SK-N-SH (cell line): ENCODE measurements at regions not wholly inside any gene's neighbourhood (a gene's known extent, or its start where the extent isn't known, plus 50 kb on each side); places are given as distances from the start of the nearest gene placed in this dataset.

Experiments
- CTCF ChIA-PET: fragments of 300-600, 350-600 bp; formaldehyde crosslinking; extraction: SDS; loops from one replicate; lab custom pipeline; 2021; lab: Yijun Ruan, JAX
- POLR2A ChIA-PET: fragments of 350-600 bp; sonication (Branson Sonifier 250); formaldehyde crosslinking; extraction: SDS; loops from one replicate; lab custom pipeline; 2020; ENCODE audit warnings: antibody characterized with exemption, inconsistent platforms; lab: Yijun Ruan, JAX
- DNase-seq: peaks from one replicate; pipeline ENCODE4 v3.0.0; 2012
- H2AFZ ChIP-seq: fragments of 200-600 bp; sonication (generic); 2 replicates; pipeline ENCODE4 v1.8.1; 2016; ENCODE audit warnings: antibody characterized with exemption, mild to moderate bottlenecking, low read depth
- H3F3A ChIP-seq: fragments of 200-600 bp; sonication (generic); replicated peaks from 2 replicates; pipeline ENCODE3; 2016; ENCODE audit warnings: antibody characterized with exemption, mild to moderate bottlenecking; ENCODE audit not compliant: insufficient read depth
- H3K27ac ChIP-seq, 2 experiments: fragments of 200-500 bp in 1 of 2; fragments of 200-600 bp in 1 of 2; sonication (Bioruptor generic) in 1 of 2; sonication (generic), shearing (Covaris generic) in 1 of 2; 2 replicates each; pipeline versions ENCODE4 v1.5.1 to v1.6.1; 2014 to 2016; ENCODE audit warnings: low read depth in 2 of 2, inconsistent platforms in 1 of 2, low read length in 1 of 2, mild to moderate bottlenecking in 1 of 2, mixed read lengths in 1 of 2
- H3K27me3 ChIP-seq: fragments of 200-600 bp; sonication (generic), shearing (Covaris generic); 2 replicates; pipeline ENCODE4 v1.6.1; 2016; ENCODE audit warnings: mixed run types; ENCODE audit not compliant: insufficient read depth
- H3K36me3 ChIP-seq, 2 experiments: fragments of 200-500 bp in 1 of 2; fragments of 200-600 bp in 1 of 2; sonication (Bioruptor generic) in 1 of 2; sonication (generic) in 1 of 2; replicated peaks in 1 of 2; 2 replicates each; pipeline versions ENCODE3 to v1.5.1; 2014 to 2016; ENCODE audit warnings: low read length in 1 of 2, mild to moderate bottlenecking in 1 of 2; ENCODE audit not compliant: insufficient read depth in 2 of 2, control insufficient read depth in 1 of 2
- H3K4me1 ChIP-seq, 2 experiments: fragments of 200-500 bp in 1 of 2; fragments of 200-600 bp in 1 of 2; sonication (Bioruptor generic) in 1 of 2; sonication (generic), shearing (Covaris generic) in 1 of 2; 2 replicates each; pipeline versions ENCODE4 v1.5.1 to v1.6.1; 2014 to 2016; ENCODE audit warnings: low read depth in 1 of 2, low read length in 1 of 2, mixed run types in 1 of 2; ENCODE audit not compliant: insufficient read depth in 2 of 2, control insufficient read depth in 1 of 2
- H3K4me2 ChIP-seq: fragments of 200-600 bp; sonication (generic), shearing (Covaris generic); 2 replicates; pipeline ENCODE4 v1.6.1; 2017; ENCODE audit warnings: mixed run types
- H3K4me3 ChIP-seq, 2 experiments: fragments of 200-500 bp in 1 of 2; fragments of 200-600 bp in 1 of 2; sonication (Bioruptor generic) in 1 of 2; sonication (generic), shearing (Covaris generic) in 1 of 2; 2 replicates each; pipeline versions ENCODE4 v1.5.1 to v1.8.1; 2014 to 2016; ENCODE audit warnings: low read depth in 2 of 2, inconsistent platforms in 1 of 2, low read length in 1 of 2, mild to moderate bottlenecking in 1 of 2, mixed read lengths in 1 of 2, moderate library complexity in 1 of 2
- H3K79me2 ChIP-seq: fragments of 200-600 bp; sonication (generic); 2 replicates; pipeline ENCODE4 v1.8.1; 2017; ENCODE audit warnings: mild to moderate bottlenecking; ENCODE audit not compliant: insufficient read depth
- H3K9ac ChIP-seq: fragments of 200-600 bp; sonication (generic); 2 replicates; pipeline ENCODE4 v1.6.1; 2017; ENCODE audit warnings: mixed run types
- H3K9me2 ChIP-seq: fragments of 200-600 bp; sonication (generic); 2 replicates; pipeline ENCODE4 v1.6.1; 2017; ENCODE audit warnings: mixed run types
- H3K9me3 ChIP-seq: fragments of 200-600 bp; sonication (generic); 2 replicates; pipeline ENCODE4 v1.6.1; 2017; ENCODE audit warnings: mixed run types, mild to moderate bottlenecking, moderate library complexity
- H4K20me1 ChIP-seq: fragments of 200-600 bp; sonication (generic); 2 replicates; pipeline ENCODE4 v1.6.1; 2017; ENCODE audit warnings: mild to moderate bottlenecking, mixed run types; ENCODE audit not compliant: insufficient read depth
- CHD2 ChIP-seq: fragments of 150-350 bp; IDR thresholded peaks from 2 replicates; pipeline ENCODE4 v1.6.1; 2018; ENCODE audit warnings: low read length; ENCODE audit not compliant: partially characterized antibody
- CTCF ChIP-seq: fragments of 200-600 bp; sonication (generic); IDR thresholded peaks from 2 replicates; pipeline ENCODE4 v1.6.1; 2017; ENCODE audit warnings: antibody characterized with exemption, mild to moderate bottlenecking, moderate library complexity
- EP300 ChIP-seq, 2 experiments: IDR thresholded peaks; 2 replicates each; pipeline versions ENCODE4 v1.4.0 to v1.6.1; 2012; ENCODE audit warnings: borderline replicate concordance in 1 of 2, low read depth in 1 of 2, low read length in 1 of 2
- FOXJ3 ChIP-seq: sonication (generic); formaldehyde crosslinking; IDR thresholded peaks from 2 replicates; pipeline ENCODE4 v1.5.1; 2020; ENCODE audit warnings: mild to moderate bottlenecking, missing genetic modification reagents
- GATA2 ChIP-seq: sonication (generic); formaldehyde crosslinking; IDR thresholded peaks from 2 replicates; pipeline ENCODE4 v1.5.0; 2020; ENCODE audit warnings: mild to moderate bottlenecking, missing genetic modification reagents
- IRF3 ChIP-seq: fragments of 150-350 bp; IDR thresholded peaks from 2 replicates; pipeline ENCODE4 v1.6.1; 2016; ENCODE audit warnings: mild to moderate bottlenecking, low read depth, low read length
- JUND ChIP-seq: IDR thresholded peaks from 2 replicates; pipeline ENCODE4 v1.4.0; 2012
- MEF2A ChIP-seq: IDR thresholded peaks from 2 replicates; pipeline ENCODE4 v1.4.0; 2012; ENCODE audit warnings: low read depth, borderline replicate concordance
- MXI1 ChIP-seq: IDR thresholded peaks from 2 replicates; pipeline ENCODE4 v1.6.1; 2012; ENCODE audit warnings: mild to moderate bottlenecking, low read depth, low read length, improper control_type of control experiment
- RAD21 ChIP-seq: IDR thresholded peaks from 2 replicates; pipeline ENCODE4 v1.6.1; 2012; ENCODE audit warnings: mild to moderate bottlenecking, low read length
- RCOR1 ChIP-seq: fragments of 150-350 bp; IDR thresholded peaks from 2 replicates; pipeline ENCODE4 v1.6.1; 2017; ENCODE audit warnings: antibody characterized with exemption, low read length
- REST ChIP-seq: IDR thresholded peaks from 2 replicates; pipeline ENCODE4 v1.6.1; 2012; ENCODE audit warnings: mild to moderate bottlenecking, low read depth, low read length, moderate library complexity
- RXRA ChIP-seq: IDR thresholded peaks from 2 replicates; pipeline ENCODE4 v1.4.0; 2012; ENCODE audit warnings: low read depth, mild to moderate bottlenecking, borderline replicate concordance
- USF1 ChIP-seq: IDR thresholded peaks from 2 replicates; pipeline ENCODE4 v1.4.0; 2012; ENCODE audit warnings: low read depth, borderline replicate concordance
- USF2 ChIP-seq: fragments of 150-350 bp; IDR thresholded peaks from 2 replicates; pipeline ENCODE4 v1.6.1; 2017; ENCODE audit warnings: antibody characterized with exemption, low read length, low read depth, borderline replicate concordance
- ZBTB33 ChIP-seq: IDR thresholded peaks from 2 replicates; pipeline ENCODE4 v1.4.0; 2012; ENCODE audit warnings: low read depth, borderline replicate concordance
- WGBS: methylation state at CpG from one replicate; pipeline ENCODE4 v1.1.6; 2017; ENCODE audit warnings: low lambda C conversion rate; 5-methylcytosine and 5-hydroxymethylcytosine counted together

- WGBS: 59% methylated on average over 2 of the region's 2 CpGs
- Histone ChIP-seq H3K9ac (no peak overlapping the region), H3K36me3 (no peaks in the 10 kb centered on the region), H3K27ac (no peak overlapping the region), H4K20me1 (no peaks in the 10 kb centered on the region), H3K79me2 (no peaks in the 10 kb centered on the region), H2AFZ (no peak overlapping the region), H3K9me2 (no peaks in the 10 kb centered on the region), H3F3A (no peaks in the 10 kb centered on the region), H3K4me3 (no peak overlapping the region), H3K4me1 (no peaks in the 10 kb centered on the region), H3K9me3 (no peaks in the 10 kb centered on the region), H3K4me2 (no peak overlapping the region), H3K27me3 (no peaks in the 10 kb centered on the region)
- no peak for TF ChIP-seq RXRA
- TF ChIP-seq FOXJ3 (CRISPR knock-in tag): no peak
- no peak for TF ChIP-seq IRF3
- no peak for TF ChIP-seq REST
- TF ChIP-seq USF2: no peak
- TF ChIP-seq GATA2 (CRISPR knock-in tag): no peak
- TF ChIP-seq EP300 (IDR thresholded peaks at IDR 0.05; ENCODE audit: borderline replicate concordance in 1 of 2, low read depth in 1 of 2, low read length in 1 of 2): no peak
- POLR2A ChIA-PET: no interaction called here
- no peak for DNase-seq
- CTCF ChIA-PET: no interaction called here
Observed at GRCh38 chr4:60384516-60384915, 815.6 kb upstream of the ADGRL3 start.

GRCh38 chr4:60389633-60390032 lies 810.5 kb upstream of the ADGRL3 start:
- H3K4me1 ChIP-seq: no peaks in the 10 kb centered on the region
- no peak for DNase-seq
- H3K9me3 ChIP-seq: no peaks in the 10 kb centered on the region
- ChIA-PET POLR2A (no interaction called here), CTCF (no interaction called here)
- WGBS: 31% methylated on average over 4 of the region's 4 CpGs
- no peak overlapping the region for H3K27ac ChIP-seq
- H4K20me1 ChIP-seq: no peaks in the 10 kb centered on the region
- no peaks in the 10 kb centered on the region for H3K27me3 ChIP-seq
- no peak overlapping the region for H3K9ac ChIP-seq
- H3K36me3 ChIP-seq: no peaks in the 10 kb centered on the region
- no peaks in the 10 kb centered on the region for H3F3A ChIP-seq
- no peaks in the 10 kb centered on the region for H3K9me2 ChIP-seq
- no peaks in the 10 kb centered on the region for H3K79me2 ChIP-seq
- H3K4me2 ChIP-seq: no peak overlapping the region
- H3K4me3 ChIP-seq: no peak overlapping the region
- no peak overlapping the region for H2AFZ ChIP-seq
- TF ChIP-seq USF1 (no peak), RAD21 (no peak), MXI1 (no peak), JUND (no peak), CHD2 (no peak), IRF3 (no peak), MEF2A (no peak), CTCF (no peak), ZBTB33 (no peak), RCOR1 (no peak)
